IPS DF 19.7 (cell line): ENCODE measurements at regions not wholly inside any gene's neighbourhood (a gene's known extent, or its start where the extent isn't known, plus 50 kb on each side); places are given as distances from the start of the nearest gene placed in this dataset.

Source experiments
- DNase-seq: peaks from one replicate; pipeline ENCODE4 v3.0.0-alpha.2; 2013; ENCODE audit warnings: low read depth, low spot score

DNA sequence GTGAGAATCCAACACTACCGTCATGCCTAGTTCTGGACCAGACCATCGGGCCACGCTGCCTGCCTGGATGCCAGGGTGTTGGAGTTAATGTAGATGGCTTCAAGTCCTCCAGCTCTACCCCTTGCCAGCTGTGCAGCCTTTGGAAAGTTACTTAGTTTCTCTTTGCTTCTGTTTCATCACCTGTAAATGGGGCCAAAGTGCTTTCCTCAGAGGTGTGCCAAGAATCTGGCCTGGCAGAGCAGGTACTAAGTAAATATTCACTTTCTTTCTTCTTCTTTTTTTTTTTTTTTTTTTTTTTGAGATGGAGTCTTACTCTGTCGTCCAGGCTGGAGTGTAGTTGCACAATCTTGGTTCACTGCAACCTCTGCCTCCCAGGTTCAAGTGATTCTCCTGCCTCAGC is 159.5 kb upstream of the RPL38 start:
- DNase-seq, result no peak

- no peak for DNase-seq
These were observed 157.7 kb upstream of the RPL38 start for GRCh38 chr17:74045608-74046280.

- DNase-seq, result no peak
These were observed 154.1 kb upstream of the RPL38 start for GRCh38 chr17:74049167-74049966.

- no peak for DNase-seq
These were observed 153.5 kb upstream of the RPL38 start for GRCh38 chr17:74049967-74050458.

- no peak for DNase-seq
These were observed 152.1 kb upstream of the RPL38 start for GRCh38 chr17:74051348-74051747.

DNA sequence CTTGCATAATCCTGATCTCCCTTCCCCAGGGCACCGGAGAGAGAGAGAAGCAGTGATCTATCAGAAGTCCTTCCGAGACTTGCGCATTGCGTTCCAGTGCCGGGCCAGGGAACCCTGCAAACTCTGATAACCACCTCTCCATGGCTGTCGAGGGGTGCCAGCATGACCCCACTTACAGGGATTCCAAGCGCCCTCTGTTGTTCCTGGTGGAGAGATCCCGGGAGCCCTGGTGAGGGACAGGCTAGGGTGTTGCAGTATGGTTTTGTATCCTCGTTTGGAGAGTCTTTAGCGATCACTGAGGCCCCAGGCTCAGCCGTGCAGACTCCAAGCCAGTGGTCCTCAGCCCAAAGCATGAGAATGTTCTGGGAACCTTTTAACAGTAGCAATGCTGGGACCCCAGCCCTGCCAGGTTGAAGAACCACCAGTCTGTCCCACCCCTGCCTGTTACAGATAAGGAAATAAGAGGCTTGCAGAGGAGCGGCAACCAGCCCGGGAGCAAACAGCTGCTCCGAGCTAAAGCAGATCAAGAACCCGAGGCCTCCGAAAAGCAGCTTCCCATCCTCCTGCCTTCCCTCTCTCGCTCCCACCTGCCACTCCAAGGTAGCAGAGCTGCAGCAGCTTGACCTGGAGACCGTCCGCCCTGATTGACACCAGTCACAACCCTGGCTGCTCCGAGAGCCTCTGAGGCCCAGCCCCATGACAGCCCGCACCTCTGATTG is 150.3 kb upstream of the RPL38 start:
- no peak for DNase-seq

GRCh38 chr17:74053712-74054078 is 149.8 kb upstream of the RPL38 start:
- no peak for DNase-seq

- DNase-seq, result no peak
These were observed 149.2 kb upstream of the RPL38 start for GRCh38 chr17:74054249-74054648.

- no peak for DNase-seq
These were observed 147.8 kb upstream of the RPL38 start for GRCh38 chr17:74055508-74056160.

GRCh38 chr17:74059479-74060240 is 143.8 kb upstream of the RPL38 start:
- no peak for DNase-seq

- DNase-seq, result no peak
These were observed 141.7 kb upstream of the RPL38 start for GRCh38 chr17:74061758-74062157.

DNA sequence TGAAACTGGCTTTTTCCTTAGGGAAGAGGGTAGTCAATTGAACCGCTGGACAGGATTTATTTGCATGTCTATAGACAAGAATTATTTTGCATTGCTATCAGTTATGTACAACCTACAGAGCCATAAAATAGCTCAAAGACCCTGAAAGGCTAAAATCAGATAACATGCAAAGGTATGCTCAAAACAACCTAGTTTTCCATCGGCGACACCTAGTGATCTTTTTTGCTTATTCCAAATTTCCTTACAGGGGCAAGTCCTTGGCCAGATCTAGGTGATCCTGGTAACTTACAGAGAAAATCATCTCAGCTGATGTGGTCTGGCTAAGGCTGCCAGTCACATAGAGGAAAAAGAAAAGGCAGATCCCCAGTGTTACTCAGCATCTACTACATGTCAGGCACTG is 141.2 kb upstream of the RPL38 start:
- no peak for DNase-seq

DNA sequence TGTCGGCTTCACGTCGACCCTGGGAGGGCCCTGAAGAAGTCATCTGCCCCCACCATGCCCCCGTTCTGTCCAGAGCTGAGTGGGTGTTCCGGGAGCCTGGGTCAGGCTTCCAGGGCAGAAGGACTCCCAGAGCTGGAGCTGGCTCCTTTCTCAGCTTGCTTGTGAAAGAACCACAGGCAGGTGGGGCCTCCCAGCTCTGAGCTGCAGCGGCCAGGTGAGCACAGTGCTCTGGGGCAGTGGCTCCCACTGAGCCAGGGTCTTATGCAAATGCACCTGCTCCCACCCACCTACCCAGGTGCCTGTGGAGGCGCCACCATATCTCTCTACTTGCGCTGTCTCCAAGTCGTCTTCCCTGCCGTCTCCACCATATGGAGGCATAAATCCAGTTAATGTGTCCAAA is 140.0 kb upstream of the RPL38 start:
- no peak for DNase-seq

DNA sequence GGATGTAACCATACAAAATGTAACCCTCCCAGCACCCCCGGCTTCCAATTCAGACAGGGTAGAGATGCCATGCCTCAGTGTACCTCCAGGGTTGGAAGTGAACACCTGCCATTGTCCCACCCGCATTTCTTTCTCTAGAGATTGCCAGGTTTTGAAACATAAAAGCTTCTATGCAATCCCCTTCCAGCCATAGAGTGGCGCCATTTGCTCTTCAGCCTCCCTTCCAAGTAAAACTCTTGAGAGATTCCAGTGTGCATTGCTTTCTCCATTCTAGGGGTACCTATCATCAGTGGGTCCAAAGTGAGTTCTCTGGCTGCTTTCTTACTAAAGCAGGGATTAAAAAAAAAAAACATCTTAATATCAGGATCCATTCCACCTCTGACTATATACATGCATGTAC is 133.1 kb upstream of the RPL38 start:
- no peak for DNase-seq

- DNase-seq, result no peak
These were observed 132.3 kb upstream of the RPL38 start for GRCh38 chr17:74070998-74071679.

DNA sequence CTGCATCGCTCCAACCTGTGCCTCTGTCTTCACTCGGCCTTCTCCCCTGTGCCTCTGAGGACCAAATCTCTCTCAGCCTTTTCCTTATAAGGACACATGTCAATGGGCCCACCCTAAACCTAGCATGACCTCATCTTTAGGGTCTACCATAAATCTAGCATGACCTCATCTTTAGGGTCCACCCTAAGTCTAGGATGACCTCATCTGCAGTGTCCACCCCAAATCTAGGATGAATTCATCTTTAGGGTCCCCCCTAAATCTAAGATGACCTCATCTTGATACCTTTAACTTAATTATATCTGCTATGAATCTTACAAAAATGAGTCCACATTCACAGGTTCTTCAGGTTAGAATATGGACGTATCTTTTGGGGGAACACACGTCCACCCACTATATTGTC is 131.1 kb upstream of the RPL38 start:
- no peak for DNase-seq

- DNase-seq, result no peak
These were observed 127.0 kb upstream of the RPL38 start for GRCh38 chr17:74076446-74076845.

- no peak for DNase-seq
These were observed 126.2 kb upstream of the RPL38 start for GRCh38 chr17:74077231-74077630.

- no peak for DNase-seq
These were observed 125.0 kb upstream of the RPL38 start for GRCh38 chr17:74078363-74078941.

GRCh38 chr17:74079537-74080300 is 123.8 kb upstream of the RPL38 start:
- DNase-seq, result no peak
